HG03135 (cell line): ENCODE measurements at regions not wholly inside any gene's neighbourhood (a gene's known extent, or its start where the extent isn't known, plus 50 kb on each side); places are given as distances from the start of the nearest gene placed in this dataset.

Experiments
- ATAC-seq: cut with Tn5 transposase; IDR thresholded peaks from one replicate; pipeline ENCODE4 v1.9.1; 2021; ENCODE audit warnings: mild to moderate bottlenecking, moderate library complexity; ENCODE audit not compliant: unreplicated experiment

DNA sequence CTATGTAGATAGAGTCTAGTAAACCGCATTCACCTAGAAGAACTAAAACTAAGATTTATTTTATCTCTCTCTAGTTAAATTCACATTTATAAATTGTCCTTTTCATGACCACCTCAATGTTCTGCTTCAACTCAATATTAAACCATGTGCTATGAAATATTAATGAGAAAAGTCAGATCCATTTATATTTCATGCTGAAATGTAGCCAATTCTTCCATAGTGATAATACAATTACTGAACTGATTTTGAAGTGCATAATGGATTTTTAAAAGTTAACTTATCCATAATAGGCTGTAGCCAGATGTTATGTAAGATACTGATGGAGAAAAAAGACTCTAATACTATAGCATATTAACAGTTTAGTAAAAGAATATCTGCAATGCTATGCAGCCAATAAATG, 479.7 kb upstream of the PCDH15 start:
- no peak for ATAC-seq

DNA sequence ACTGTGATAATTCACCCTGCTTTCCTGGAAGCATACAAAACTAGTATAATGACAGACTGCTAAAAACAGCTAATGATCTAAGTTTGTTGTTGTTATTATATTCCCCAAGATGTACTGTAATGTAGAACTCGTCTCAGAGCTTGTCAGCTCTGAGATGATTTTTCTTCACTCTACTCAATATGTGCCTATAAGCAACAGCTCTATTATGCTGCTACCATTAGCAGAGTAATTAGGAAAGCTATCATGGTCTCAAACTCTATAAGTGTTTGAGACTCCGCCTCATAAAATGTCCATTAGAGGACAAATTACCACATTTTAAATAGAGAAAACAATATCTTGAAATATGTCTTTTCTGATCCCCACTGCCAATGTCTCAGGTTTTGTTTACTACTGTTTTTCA, 476.5 kb upstream of the PCDH15 start:
- ATAC-seq: no peak

DNA sequence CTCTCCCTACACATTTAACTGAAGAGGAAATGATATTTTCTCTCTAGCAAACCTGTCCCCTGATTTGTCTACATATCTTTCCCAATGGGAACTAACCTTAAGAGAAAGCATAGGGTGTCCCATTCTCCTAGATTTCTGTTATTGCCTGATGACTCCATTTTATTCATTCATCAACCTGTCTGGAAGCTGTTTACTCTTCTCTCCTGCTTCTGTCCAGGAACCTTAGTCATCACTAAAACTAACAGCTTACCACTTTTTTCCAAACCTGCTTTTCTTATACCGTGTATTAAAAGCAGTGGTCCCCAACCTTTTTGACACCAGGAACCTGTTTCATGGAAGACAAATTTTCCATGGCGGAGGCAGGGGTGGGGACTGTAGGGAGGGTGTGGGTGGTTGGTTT, 473.3 kb upstream of the PCDH15 start:
- ATAC-seq: no peak

DNA sequence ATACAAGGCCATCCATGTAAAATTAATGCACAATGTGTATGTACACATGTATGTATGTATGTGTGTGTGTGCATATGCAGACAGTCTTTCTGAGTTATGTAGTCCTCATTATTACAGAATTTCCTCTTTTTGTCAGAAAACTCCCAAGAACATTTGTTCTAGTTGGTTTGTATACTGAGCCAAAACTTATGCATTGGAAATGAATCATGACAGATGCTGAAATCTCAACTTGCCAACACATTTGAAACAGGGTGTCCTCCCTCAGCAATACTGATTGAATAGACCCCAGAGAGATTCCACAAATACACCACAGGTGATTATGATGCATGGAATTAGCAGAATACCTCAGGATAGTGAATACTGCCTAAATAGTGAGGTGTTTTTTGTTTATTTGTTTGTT, 472.9 kb upstream of the PCDH15 start:
- no peak for ATAC-seq

DNA sequence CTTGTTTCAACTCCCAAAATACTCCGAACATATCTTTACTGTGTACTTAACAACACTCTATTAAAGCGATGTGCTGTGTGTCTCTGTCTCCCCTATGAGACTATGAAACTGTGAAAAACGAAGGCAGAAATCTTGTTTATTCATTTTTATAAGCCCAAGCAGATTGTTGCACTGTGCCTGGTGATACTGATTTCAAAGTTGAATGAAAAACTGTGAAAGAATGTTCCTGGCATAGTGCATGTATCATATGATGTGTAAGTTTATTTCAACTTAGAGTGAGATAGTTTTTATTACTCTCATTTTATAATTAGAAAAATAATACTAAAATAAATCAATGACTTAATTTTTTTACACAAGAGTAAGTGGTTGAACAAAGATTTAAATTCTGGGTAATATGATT, 471.9 kb upstream of the PCDH15 start:
- ATAC-seq: no peak

DNA sequence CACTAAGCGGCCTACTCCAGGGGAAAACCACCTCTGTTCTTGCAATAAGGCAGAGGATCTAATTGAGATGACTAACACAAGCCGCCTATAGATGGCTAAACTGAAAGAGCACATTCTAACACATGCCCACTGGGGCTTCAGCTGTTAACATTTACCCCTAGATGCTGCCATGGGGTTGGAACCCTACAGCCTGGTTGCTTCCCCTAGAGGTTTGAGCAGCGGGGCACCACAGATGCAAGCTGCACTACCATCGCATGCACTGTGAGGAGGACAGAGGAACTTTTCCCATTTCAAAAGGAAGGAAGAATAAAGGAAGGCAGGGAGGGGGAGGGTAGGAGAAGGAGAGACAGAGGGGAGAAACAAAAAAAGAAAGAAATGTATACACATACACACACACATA, 465.8 kb upstream of the PCDH15 start:
- ATAC-seq: no peak

DNA sequence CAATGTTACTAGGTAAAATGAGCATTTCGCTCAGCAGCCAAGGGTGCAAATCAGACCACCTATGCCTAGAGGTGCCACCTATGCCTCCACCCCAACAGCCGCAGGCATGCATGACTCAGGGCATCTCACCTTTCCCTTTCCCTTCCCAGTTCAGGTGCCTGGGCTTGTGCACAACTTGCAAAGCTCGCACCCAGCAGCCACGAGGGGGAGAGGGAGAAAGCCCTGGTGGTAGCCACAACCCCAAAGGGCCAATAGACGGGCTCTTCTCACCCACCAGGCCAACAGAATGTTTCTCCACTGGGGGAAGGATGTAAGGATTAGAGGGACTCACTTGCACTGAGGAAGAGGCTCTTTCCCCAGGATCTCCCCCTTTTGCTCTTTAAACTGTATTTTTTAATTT, 462.3 kb upstream of the PCDH15 start:
- ATAC-seq: no peak

DNA sequence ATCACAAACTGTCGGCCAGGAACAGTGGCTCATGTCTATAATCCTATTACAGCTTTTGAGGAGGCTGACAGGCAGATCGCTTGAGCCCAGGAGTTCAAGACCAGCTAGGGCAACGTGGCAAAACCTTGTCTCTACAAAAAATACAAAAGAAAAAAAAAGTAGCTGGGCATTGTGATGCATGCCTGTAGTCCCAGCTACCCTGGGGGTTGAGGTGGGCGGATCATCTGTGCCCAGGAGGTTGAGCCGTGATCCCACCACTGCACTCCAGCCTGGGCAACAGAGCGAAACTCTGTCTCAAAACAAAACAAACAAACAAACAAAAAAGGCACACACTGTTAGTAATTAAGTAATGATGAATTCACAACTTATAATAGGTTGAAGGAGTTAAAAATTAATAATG, 441.5 kb upstream of the PCDH15 start:
- ATAC-seq: no peak

DNA sequence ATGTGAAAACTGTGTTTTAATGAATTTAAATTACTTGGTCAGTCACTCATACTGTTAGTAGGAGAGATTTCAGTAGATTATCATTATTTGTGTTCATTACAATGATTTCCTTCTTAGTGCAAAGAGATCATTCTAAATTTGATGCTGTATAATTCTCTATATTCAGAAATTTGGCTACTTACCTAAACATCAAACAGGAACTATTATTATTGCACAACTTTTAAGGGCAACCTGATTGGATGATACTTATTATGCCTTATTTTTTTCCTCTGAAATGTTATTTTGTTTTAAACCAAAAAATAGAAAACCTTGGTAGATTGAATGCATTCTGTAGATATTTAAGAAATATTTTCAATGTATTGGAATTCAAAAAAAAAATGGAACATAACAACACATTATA, 436.4 kb upstream of the PCDH15 start:
- ATAC-seq: no peak

DNA sequence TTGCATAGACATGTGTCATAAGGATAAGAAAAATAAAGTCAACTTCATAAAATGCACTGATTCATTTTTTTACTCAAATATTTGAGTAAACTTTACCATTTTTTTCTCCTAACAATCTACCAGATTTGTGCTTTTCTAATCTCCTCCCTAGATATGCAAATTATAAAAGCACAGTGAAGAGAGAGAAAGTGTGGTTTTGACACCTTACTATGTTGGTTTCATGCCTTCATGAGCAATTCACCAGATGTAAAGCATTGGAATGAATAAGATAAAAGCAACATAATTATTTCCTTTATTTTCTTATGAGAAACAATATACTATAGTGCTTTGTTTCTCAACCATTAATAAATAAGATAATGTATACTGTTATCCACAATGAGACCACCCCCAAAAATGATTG, 432.5 kb upstream of the PCDH15 start:
- peak; percentile 88 for ATAC-seq

DNA sequence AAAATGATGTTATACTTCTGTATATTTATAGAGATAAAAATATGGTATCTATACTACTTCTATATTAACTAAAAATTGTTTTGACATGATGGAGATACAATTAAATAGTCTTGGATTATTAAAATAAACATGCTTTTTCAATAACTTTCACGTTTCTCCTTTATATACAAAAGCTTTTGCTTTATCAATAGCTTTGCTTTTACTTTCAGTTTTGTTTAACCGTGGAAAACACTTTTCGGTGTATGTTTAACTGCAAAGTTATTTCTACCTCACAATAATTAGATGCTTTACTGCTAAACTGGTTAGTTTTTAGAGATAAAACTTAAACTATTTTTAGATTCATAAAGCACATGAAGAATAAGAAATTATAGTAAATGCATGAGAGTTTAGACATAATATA, 432.1 kb upstream of the PCDH15 start:
- ATAC-seq: no peak

DNA sequence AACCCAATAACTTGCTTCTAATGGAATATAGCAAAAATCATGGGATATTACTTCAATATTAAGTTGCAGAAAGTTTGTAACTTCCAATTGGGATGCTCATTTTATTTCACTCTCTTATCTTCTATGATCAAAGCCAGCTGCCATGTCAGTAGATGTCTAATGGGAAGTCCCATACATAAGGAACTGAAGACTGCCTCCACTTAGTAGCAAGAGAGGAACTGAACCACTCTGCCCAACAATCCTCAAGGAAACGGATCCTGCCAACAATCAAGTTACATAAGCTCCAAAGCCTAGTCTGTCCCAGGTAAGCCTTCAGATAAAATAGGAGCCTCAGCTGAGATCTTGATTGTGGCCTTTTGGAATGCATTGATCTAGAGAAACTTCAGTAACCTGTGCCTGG, 431.5 kb upstream of the PCDH15 start:
- no peak for ATAC-seq

DNA sequence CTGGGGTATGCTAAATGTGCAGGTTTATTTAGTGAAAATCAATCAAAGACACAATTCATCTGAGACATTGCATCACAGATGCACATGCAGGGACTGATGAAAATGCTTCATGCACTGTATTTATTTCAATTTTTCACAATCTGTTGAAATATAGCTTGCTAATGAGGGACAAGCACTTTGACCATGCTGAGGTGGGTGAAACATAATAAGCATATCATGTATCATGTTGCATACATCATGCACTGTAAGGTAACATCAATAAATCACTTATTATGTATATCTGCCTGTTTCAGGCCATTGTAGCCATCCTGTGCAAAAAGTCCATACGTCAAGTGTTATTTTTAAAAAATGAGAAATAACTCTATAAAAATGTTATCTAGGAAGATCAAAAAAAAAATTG, 426.9 kb upstream of the PCDH15 start:
- ATAC-seq: no peak

DNA sequence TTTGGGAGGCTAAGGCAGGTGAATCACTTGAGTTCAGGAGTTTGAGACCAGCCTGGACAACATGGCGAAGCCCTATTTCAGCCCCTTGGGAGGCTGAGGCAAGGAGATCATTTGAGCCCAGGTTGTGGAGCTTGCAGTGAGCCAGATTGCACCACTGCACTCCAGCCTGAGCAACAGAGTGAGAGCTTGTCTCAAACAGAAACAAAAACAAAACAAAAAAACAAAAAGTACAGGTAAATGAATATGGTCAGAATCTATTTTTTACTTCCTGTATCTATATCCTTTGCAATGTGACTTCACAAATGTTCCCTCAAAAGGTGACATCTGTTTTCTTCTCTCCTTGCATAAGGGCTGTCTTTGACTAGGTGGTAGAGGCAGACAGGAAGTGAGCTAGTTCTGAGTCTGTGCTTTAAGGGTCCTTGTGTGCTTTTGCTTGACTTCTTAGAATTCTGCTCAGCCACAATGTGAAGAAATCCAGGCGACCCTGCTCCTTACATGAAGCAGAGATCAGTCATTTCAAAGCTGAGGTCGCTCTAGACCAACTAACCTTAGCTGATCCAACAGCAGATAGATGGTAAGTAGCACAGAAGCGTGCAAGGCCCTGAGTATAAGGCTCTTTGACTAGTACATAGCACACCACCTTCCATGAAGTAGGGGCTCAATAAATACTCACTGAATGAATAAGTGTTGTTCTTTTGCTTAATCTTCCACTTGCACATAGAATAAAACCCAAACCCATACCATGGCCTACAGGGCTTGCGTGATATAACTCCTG, 423.2 kb upstream of the PCDH15 start:
- no peak for ATAC-seq

DNA sequence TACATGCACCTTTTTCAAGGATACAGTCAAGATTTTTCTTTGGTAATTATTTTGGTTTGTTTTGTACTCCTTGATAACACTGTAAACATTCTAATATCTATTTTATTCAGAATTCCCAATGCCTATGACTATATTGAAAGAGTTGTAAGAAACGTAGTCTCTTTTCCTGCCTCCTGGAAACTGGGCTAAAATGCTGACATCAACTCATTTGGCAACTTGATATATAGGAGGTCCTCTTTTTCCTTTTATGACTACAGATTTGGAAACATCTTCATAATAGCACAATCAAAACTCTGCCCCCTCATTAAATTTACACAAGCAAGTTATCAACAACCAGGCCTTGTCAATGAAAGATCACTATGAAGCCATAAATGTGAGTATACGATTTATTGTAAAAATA, 422.3 kb upstream of the PCDH15 start:
- ATAC-seq: no peak

DNA sequence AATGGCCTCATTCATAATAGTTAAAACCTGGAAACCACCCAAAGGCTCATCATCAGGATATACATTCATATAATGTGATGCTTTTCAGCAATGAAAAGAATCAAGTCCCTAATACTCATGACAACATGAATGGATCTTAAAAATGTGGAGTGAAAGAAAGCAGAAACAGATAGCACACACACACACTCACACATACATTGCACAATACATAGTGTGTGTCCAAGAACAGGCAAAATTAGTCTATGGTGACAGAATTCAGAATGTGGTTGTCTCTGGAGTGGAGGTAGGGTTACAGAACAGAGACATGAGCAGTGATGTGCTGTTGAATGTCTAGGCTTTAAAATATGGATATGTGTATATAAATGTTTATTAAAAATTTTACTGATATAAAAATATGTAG, 419.9 kb upstream of the PCDH15 start:
- no peak for ATAC-seq

DNA sequence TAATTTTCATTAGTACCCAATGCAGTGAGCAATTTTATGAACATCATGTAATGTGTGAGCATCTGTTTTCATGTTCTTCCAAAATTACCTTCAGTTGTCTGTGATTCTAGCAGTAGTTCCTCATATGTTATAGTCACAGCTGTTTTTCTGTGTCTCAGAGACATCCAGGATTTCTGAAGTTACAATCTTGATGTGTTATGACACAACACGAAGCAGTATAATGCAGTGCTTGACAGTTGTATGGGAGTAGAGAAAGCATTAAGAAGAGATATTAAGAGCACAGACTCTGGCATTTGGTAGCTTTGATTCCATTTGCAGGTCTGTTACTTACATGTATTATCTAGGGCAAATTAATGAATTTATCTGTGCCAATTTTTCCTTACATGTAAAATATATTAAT, 414.7 kb upstream of the PCDH15 start:
- no peak for ATAC-seq

DNA sequence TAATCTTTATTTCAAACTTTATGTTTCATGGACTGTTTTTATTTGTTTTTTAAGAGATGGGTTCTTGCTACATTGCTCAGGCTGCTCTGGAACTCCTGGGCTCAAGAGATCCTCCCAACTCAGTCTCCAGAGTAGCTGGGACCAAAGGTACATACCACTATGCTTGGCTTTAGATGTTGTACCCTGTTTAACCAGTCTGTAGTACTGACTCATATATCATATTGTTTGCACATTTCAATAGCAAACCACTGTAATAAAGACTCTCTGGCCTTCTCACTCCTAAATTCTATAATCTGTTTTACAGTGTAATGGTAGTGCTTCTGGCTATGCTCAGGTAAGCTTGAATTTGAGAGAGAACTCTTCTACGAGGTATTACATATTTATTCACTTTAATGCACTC, 413.6 kb upstream of the PCDH15 start:
- ATAC-seq: no peak

DNA sequence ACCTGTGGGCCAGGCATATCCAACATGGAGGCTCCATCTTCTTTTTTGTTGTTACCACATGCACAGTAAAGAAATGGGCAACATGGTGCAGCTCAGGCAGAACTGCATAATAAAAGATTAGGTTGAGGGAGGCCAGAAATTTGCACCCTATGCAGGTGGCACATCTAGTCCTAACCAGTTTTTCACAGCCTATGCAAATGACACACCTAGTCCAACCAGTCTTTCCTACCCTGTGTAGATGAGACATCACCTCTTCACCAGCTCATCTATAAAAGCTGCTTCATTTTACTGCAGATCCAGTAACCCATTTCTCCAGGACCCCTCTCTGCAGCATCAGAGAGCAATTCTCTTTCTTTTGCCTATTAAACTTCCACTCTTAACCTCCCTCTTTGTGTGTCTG, 411.0 kb upstream of the PCDH15 start:
- ATAC-seq: no peak

DNA sequence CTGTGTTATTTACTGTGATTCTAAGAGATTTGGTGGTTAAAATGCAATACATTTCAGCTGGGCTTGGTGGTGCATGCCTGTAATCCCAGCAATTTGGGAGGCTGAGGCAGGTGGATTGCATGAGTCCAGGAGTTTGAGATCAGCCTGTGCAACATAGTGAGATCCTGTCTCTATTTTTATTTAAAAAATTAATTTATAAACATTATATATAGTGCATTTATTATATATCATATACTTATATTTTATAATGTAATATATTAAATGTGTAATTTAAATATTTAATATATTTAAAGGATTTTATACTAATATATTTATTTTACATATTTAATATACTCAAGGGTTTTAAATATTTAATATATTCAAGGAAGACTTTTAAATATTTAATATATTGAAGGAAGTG, 402.8 kb upstream of the PCDH15 start:
- no peak for ATAC-seq

DNA sequence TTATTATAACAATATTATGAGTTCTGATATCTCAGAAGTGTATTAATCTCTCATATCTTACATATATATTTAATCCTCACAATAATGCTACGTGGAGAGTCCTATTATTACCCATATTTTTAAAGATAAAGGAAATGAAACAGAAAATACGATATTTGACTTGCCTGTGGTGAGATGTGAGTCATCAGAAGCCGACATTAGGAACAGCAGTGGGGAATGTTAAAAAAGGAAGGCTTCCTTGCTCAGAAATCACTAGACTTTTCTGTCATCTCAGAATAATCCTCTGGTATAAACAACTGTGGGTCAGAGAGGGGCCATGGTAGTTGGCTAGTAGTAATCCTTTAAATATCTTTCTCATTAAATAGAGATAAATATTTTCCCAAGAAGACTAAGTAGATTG, 402.3 kb upstream of the PCDH15 start:
- ATAC-seq: no peak

DNA sequence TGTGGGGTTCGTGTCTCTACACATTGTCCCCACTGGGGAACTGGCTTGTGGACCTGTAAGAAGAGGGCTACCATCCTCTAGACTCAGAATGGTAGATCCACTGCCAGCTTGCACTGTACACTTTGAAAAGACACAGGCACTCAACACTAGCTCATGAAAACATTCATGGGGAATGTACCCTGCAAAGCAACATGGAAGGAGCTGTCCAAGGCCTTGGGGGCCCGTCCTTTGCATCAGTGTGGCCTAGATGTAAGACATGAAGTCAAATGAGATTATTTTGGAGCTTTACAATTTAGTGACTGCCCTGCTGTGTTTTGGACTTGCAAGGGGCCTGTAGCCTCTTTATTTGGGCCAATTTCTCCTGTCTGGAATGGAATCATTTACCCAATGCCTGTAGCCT, 399.0 kb upstream of the PCDH15 start:
- no peak for ATAC-seq

DNA sequence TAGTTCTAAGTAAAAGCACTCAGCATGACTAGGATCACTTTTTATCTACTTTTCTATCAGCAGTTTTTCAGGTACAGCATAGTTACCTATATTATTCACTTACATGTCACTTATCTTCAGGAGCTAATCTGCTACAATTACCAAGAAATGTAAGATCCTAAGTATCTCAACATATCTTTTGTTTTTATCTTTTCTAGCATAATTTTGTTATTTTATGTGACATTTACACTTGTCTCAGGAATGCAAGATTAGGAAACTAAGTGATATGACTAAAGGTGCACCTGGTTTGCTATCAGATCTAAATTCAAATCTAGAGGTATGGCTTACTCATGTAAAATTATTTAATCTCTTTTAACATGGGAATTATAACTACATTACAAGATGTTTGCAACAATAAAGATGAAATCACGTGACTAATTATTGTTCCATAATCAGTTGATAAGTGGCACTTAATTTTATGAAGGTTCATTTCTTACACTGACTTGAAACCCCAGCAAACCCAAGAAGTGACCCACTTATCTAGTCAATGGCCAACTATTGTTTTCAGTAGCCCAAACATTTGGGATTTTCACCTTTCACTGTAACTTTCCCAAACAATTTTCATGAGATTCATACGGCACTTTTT, 390.3 kb upstream of the PCDH15 start:
- no peak for ATAC-seq
